OCI-LY1 (cell line): ENCODE measurements at regions not wholly inside any gene's neighbourhood (a gene's known extent, or its start where the extent isn't known, plus 50 kb on each side); places are given as distances from the start of the nearest gene placed in this dataset.

Experiments
- H2AFZ ChIP-seq: fragments of 200-600 bp; sonication (generic), shearing (Covaris generic); 2 replicates; pipeline ENCODE4 v1.6.0; 2014; ENCODE audit warnings: antibody characterized with exemption, mild to moderate bottlenecking, low read length
- H3F3A ChIP-seq: fragments of 200-600 bp; sonication (generic), shearing (Covaris generic); 2 replicates; pipeline ENCODE4 v1.6.0; 2014; ENCODE audit warnings: mild to moderate bottlenecking, antibody characterized with exemption, low read length, moderate library complexity; ENCODE audit not compliant: insufficient read depth
- H3K27ac ChIP-seq: fragments of 200-600 bp; sonication (generic); 2 replicates; pipeline ENCODE4 v1.5.1; 2014; ENCODE audit warnings: low read length, mixed run types, mild to moderate bottlenecking, low read depth; ENCODE audit not compliant: poor library complexity, severe bottlenecking
- H3K27me3 ChIP-seq: fragments of 200-600 bp; sonication (generic); 2 replicates; pipeline ENCODE4 v1.6.0; 2014; ENCODE audit warnings: antibody characterized with exemption, mild to moderate bottlenecking, low read length, moderate library complexity; ENCODE audit not compliant: insufficient read depth
- H3K36me3 ChIP-seq: fragments of 200-600 bp; sonication (generic); 2 replicates; pipeline ENCODE4 v1.6.1; 2014; ENCODE audit warnings: mild to moderate bottlenecking, antibody characterized with exemption, low read length, moderate library complexity, mixed read lengths; ENCODE audit not compliant: insufficient read depth
- H3K4me1 ChIP-seq: fragments of 200-600 bp; sonication (generic); 2 replicates; pipeline ENCODE4 v1.5.1; 2014; ENCODE audit warnings: mild to moderate bottlenecking, low read length, moderate library complexity; ENCODE audit not compliant: insufficient read depth, severe bottlenecking
- H3K4me2 ChIP-seq: fragments of 200-600 bp; sonication (generic), shearing (Covaris generic); 2 replicates; pipeline ENCODE4 v1.6.1; 2014; ENCODE audit warnings: low read length
- H3K4me3 ChIP-seq: fragments of 200-600 bp; sonication (generic); 2 replicates; pipeline ENCODE4 v1.5.1; 2014; ENCODE audit warnings: low read length, low read depth, mild to moderate bottlenecking, mixed read lengths; ENCODE audit not compliant: poor library complexity, severe bottlenecking
- H3K79me2 ChIP-seq: fragments of 200-600 bp; shearing (Covaris generic); 2 replicates; pipeline ENCODE4 v1.6.1; 2016; ENCODE audit warnings: mixed run types, low read length, mixed read lengths; ENCODE audit not compliant: insufficient read depth
- H3K9ac ChIP-seq: fragments of 200-600 bp; sonication (generic), shearing (Covaris generic); 2 replicates; pipeline ENCODE4 v1.6.1; 2014; ENCODE audit warnings: mild to moderate bottlenecking, low read length, mixed read lengths
- H3K9me2 ChIP-seq: fragments of 200-600 bp; sonication (generic), shearing (Covaris generic); 2 replicates; pipeline ENCODE4 v1.6.1; 2014; ENCODE audit warnings: low read depth, mild to moderate bottlenecking, low read length, mixed read lengths
- H3K9me3 ChIP-seq: fragments of 200-600 bp; shearing (Covaris generic); 2 replicates; pipeline ENCODE4 v1.6.1; 2014; ENCODE audit warnings: low read length, mixed read lengths
- H4K20me1 ChIP-seq: fragments of 200-600 bp; sonication (generic), shearing (Covaris generic); 2 replicates; pipeline ENCODE4 v1.6.0; 2016; ENCODE audit warnings: mild to moderate bottlenecking, low read length; ENCODE audit not compliant: insufficient read depth
- EZH2 ChIP-seq: fragments of 200-600 bp; sonication (generic), shearing (Covaris generic); IDR thresholded peaks from 2 replicates; pipeline ENCODE4 v1.8.0; 2017; ENCODE audit warnings: borderline replicate concordance, mixed run types, mild to moderate bottlenecking, antibody characterized with exemption, low read length, moderate library complexity, mixed read lengths
- TF ChIP-seq, protein P1 (sequence below): fragments of 200-600 bp; sonication (generic), shearing (Covaris generic); IDR thresholded peaks from 2 replicates; pipeline ENCODE4 v1.5.1; 2017; ENCODE audit warnings: mild to moderate bottlenecking, antibody characterized with exemption, low read length, moderate library complexity, mixed read lengths

DNA sequence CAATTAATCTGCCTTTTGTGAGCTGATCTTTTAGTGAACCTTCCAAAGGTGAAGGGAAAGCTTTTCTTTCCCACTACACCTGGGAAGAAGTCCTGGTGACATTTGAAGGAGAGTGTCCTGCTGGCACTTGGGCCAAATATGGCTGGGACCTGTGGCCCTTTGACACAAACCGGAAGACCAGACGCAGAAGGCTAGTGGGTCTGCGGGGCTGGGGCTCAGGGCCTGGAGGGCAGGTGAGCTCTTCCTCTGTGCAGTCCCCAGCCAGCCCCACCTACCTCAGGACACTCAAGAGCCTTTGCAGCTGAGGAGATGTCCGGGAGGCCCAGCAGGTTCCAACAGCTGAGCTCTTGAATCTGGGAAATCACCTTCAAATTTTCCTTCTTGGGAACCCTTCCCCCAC is 138.0 kb upstream of the THY1 start:
- H3F3A ChIP-seq, result no peaks in the 10 kb centered on the region
- no peaks in the 10 kb centered on the region for H3K9me3 ChIP-seq
- H2AFZ ChIP-seq, result no peak overlapping the region
- H3K9ac ChIP-seq, result no peak overlapping the region
- no peaks in the 10 kb centered on the region for H3K27me3 ChIP-seq
- TF ChIP-seq EZH2, result no peak
- TF ChIP-seq, protein P1, sequence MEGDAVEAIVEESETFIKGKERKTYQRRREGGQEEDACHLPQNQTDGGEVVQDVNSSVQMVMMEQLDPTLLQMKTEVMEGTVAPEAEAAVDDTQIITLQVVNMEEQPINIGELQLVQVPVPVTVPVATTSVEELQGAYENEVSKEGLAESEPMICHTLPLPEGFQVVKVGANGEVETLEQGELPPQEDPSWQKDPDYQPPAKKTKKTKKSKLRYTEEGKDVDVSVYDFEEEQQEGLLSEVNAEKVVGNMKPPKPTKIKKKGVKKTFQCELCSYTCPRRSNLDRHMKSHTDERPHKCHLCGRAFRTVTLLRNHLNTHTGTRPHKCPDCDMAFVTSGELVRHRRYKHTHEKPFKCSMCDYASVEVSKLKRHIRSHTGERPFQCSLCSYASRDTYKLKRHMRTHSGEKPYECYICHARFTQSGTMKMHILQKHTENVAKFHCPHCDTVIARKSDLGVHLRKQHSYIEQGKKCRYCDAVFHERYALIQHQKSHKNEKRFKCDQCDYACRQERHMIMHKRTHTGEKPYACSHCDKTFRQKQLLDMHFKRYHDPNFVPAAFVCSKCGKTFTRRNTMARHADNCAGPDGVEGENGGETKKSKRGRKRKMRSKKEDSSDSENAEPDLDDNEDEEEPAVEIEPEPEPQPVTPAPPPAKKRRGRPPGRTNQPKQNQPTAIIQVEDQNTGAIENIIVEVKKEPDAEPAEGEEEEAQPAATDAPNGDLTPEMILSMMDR, result no peak
- H3K36me3 ChIP-seq, result no peaks in the 10 kb centered on the region
- no peaks in the 10 kb centered on the region for H3K9me2 ChIP-seq
- H3K4me2 ChIP-seq, result no peak overlapping the region
- no peak overlapping the region for H3K4me3 ChIP-seq
- no peaks in the 10 kb centered on the region for H4K20me1 ChIP-seq
- no peaks in the 10 kb centered on the region for H3K4me1 ChIP-seq
- H3K27ac ChIP-seq, result no peak overlapping the region
- H3K79me2 ChIP-seq, result no peaks in the 10 kb centered on the region

DNA sequence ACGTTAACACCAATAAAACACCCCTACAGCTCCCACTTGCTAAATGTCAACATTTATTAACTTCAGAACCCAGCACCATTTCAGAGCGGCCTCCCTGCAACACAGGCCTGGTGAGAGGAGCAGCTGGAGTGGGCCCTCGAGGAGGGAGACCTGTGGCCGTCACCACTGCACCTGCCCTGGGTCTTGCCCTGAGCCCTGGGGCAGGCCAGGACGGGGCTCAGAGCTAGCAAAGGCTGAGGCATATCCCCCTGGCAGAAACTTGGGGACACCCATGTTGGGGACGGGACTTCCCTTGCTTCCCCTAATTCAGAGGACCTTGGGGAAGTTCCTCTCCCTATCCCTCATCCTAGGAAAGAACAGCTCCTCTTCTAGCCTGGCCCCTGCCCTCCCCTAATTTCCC is 137.3 kb upstream of the THY1 start:
- no peaks in the 10 kb centered on the region for H3K27me3 ChIP-seq
- TF ChIP-seq EZH2, result no peak
- TF ChIP-seq, protein P1, result no peak
- H3K4me2 ChIP-seq, result no peak overlapping the region
- H3K9ac ChIP-seq, result no peak overlapping the region
- no peak overlapping the region for H3K4me3 ChIP-seq
- H3K27ac ChIP-seq, result no peak overlapping the region
- no peaks in the 10 kb centered on the region for H3F3A ChIP-seq
- no peaks in the 10 kb centered on the region for H4K20me1 ChIP-seq
- no peak overlapping the region for H2AFZ ChIP-seq
- no peaks in the 10 kb centered on the region for H3K4me1 ChIP-seq
- no peaks in the 10 kb centered on the region for H3K9me3 ChIP-seq
- no peaks in the 10 kb centered on the region for H3K79me2 ChIP-seq
- no peaks in the 10 kb centered on the region for H3K9me2 ChIP-seq
- H3K36me3 ChIP-seq, result no peaks in the 10 kb centered on the region; the same call in 1 of the 2 replicates

DNA sequence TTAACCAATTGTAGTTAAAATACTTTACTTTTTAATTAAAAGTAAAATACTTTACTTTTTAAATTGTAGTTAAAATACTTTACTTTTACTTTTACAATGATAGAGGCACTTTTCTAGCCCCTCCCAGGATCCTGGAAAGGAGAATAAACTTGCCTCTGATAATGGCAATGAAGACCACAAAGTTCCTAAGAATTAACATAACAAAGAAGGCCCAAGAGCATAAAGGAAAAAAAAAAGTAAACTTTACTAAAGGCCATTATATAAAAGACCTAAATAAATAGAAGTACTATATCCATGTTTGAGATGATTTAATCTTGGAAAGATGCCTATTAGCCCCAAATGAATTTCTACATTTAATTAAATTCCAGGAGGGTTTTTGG is 129.1 kb upstream of the THY1 start:
- Histone ChIP-seq H3K9me2 (no peaks in the 10 kb centered on the region), H3K4me3 (no peak overlapping the region), H3F3A (no peaks in the 10 kb centered on the region), H3K4me2 (no peak overlapping the region), H3K27ac (no peak overlapping the region), H3K4me1 (no peaks in the 10 kb centered on the region), H4K20me1 (no peaks in the 10 kb centered on the region), H2AFZ (no peak overlapping the region), H3K27me3 (no peaks in the 10 kb centered on the region), H3K79me2 (no peaks in the 10 kb centered on the region), H3K9me3 (no peaks in the 10 kb centered on the region), H3K9ac (no peak overlapping the region), H3K36me3 (no peaks in the 10 kb centered on the region; the same call in 1 of the 2 replicates)
- TF ChIP-seq, protein P1, result no peak
- TF ChIP-seq EZH2, result no peak
